Glutamatergic neuron (in vitro differentiated cells): ENCODE measurements at regions not wholly inside any gene's neighbourhood (a gene's known extent, or its start where the extent isn't known, plus 50 kb on each side); places are given as distances from the start of the nearest gene placed in this dataset.

Source experiments
- DNase-seq: peaks from one replicate; pipeline ENCODE4 v3.0.0; 2022
- H3K27ac Mint-ChIP-seq: one replicate; pipeline ENCODE4 v1.8.0; 2020; ENCODE audit warnings: mild to moderate bottlenecking, mixed read lengths, inconsistent platforms; ENCODE audit not compliant: unreplicated experiment
- H3K27me3 Mint-ChIP-seq: one replicate; pipeline ENCODE4 v1.8.0; 2020; ENCODE audit warnings: mild to moderate bottlenecking, moderate library complexity, mixed read lengths, inconsistent platforms; ENCODE audit not compliant: unreplicated experiment
- H3K36me3 Mint-ChIP-seq: one replicate; pipeline ENCODE4 v1.8.0; 2020; ENCODE audit warnings: mild to moderate bottlenecking, mixed read lengths, inconsistent platforms; ENCODE audit not compliant: unreplicated experiment
- H3K4me1 Mint-ChIP-seq: one replicate; pipeline ENCODE4 v1.8.0; 2020; ENCODE audit warnings: mild to moderate bottlenecking, low read depth, mixed read lengths, inconsistent platforms; ENCODE audit not compliant: unreplicated experiment
- H3K4me3 Mint-ChIP-seq: one replicate; pipeline ENCODE4 v1.8.0; 2020; ENCODE audit warnings: mild to moderate bottlenecking, mixed read lengths, inconsistent platforms; ENCODE audit not compliant: unreplicated experiment
- H3K9me3 Mint-ChIP-seq: one replicate; pipeline ENCODE4 v1.8.0; 2020; ENCODE audit warnings: mild to moderate bottlenecking, moderate library complexity, mixed read lengths, inconsistent platforms; ENCODE audit not compliant: unreplicated experiment
- CTCF ChIP-seq: fragments of 200-600 bp; sonication (generic); IDR thresholded peaks from one replicate; pipeline ENCODE4 v1.5.0; 2021; ENCODE audit not compliant: partially characterized antibody, unreplicated experiment

GRCh38 chr2:164368896-164369295 lies 252.4 kb downstream of the GRB14 start:
- DNase-seq, result no peak
- H3K4me1 Mint-ChIP-seq, result no peaks in the 10 kb centered on the region
- TF ChIP-seq CTCF, result no peak
- H3K36me3 Mint-ChIP-seq, result peaks cover 4% of the 10 kb centered on the region
- no peaks in the 10 kb centered on the region for H3K27me3 Mint-ChIP-seq
- H3K27ac Mint-ChIP-seq, result no peak overlapping the region
- no peak overlapping the region for H3K4me3 Mint-ChIP-seq
- H3K9me3 Mint-ChIP-seq, result no peaks in the 10 kb centered on the region

GRCh38 chr2:164363646-164364045 lies 257.6 kb downstream of the GRB14 start:
- TF ChIP-seq CTCF, result no peak
- DNase-seq, result no peak
- Mint-ChIP-seq H3K36me3 (no peaks in the 10 kb centered on the region), H3K4me1 (no peaks in the 10 kb centered on the region), H3K4me3 (no peak overlapping the region), H3K27ac (no peak overlapping the region), H3K27me3 (no peaks in the 10 kb centered on the region), H3K9me3 (peaks cover 2% of the 10 kb centered on the region)

- H3K27ac Mint-ChIP-seq, result no peak overlapping the region
- no peaks in the 10 kb centered on the region for H3K4me1 Mint-ChIP-seq
- no peaks in the 10 kb centered on the region for H3K27me3 Mint-ChIP-seq
- no peak for TF ChIP-seq CTCF
- DNase-seq, result no peak
- H3K4me3 Mint-ChIP-seq, result no peak overlapping the region
- no peaks in the 10 kb centered on the region for H3K36me3 Mint-ChIP-seq
- H3K9me3 Mint-ChIP-seq, result no peaks in the 10 kb centered on the region
These were observed 269.7 kb downstream of the GRB14 start for GRCh38 chr2:164351536-164351935.

- Mint-ChIP-seq H3K4me3 (no peak overlapping the region), H3K36me3 (no peaks in the 10 kb centered on the region), H3K27me3 (no peaks in the 10 kb centered on the region), H3K4me1 (no peaks in the 10 kb centered on the region), H3K27ac (no peak overlapping the region), H3K9me3 (no peaks in the 10 kb centered on the region)
- DNase-seq, result no peak
- no peak for TF ChIP-seq CTCF
These were observed 285.3 kb downstream of the GRB14 start for GRCh38 chr2:164335947-164336346.

- no peak overlapping the region for H3K27ac Mint-ChIP-seq
- H3K36me3 Mint-ChIP-seq, result no peaks in the 10 kb centered on the region
- no peak for TF ChIP-seq CTCF
- no peaks in the 10 kb centered on the region for H3K9me3 Mint-ChIP-seq
- H3K4me1 Mint-ChIP-seq, result no peaks in the 10 kb centered on the region
- DNase-seq, result no peak
- no peaks in the 10 kb centered on the region for H3K27me3 Mint-ChIP-seq
- no peak overlapping the region for H3K4me3 Mint-ChIP-seq
These were observed 286.2 kb downstream of the GRB14 start for GRCh38 chr2:164335128-164335527.
